ENCODE measurements at regions not wholly inside any gene's neighbourhood (a gene's known extent, or its start where the extent isn't known, plus 50 kb on each side); places are given as distances from the start of the nearest gene placed in this dataset.

GRCh38 chr10:63759335-63759734 lies 238.1 kb downstream of the REEP3 start:
- Mint-ChIP-seq H3K9me3 (no peaks in the 10 kb centered on the region), H3K27ac (no peak overlapping the region), H3K36me3 (no peaks in the 10 kb centered on the region)
- ATAC-seq (no peak), DNase-seq (ENCODE audit: low spot score in 2 of 2) (no peak)

GRCh38 chr10:63760034-63760707 lies 239.0 kb downstream of the REEP3 start:
- Mint-ChIP-seq H3K36me3 (no peaks in the 10 kb centered on the region), H3K9me3 (no peaks in the 10 kb centered on the region), H3K27ac (no peak overlapping the region)
- no peak for ATAC-seq
- no peak for DNase-seq (ENCODE audit: low spot score in 2 of 2)

GRCh38 chr10:63760708-63761047 lies 239.5 kb downstream of the REEP3 start:
- no peak for DNase-seq (ENCODE audit: low spot score in 2 of 2)
- no peak for ATAC-seq
- Mint-ChIP-seq H3K27ac (no peak overlapping the region), H3K36me3 (no peaks in the 10 kb centered on the region), H3K9me3 (no peaks in the 10 kb centered on the region)

- DNase-seq (ENCODE audit: low spot score in 2 of 2) (no peak), ATAC-seq (no peak)
- H3K36me3 Mint-ChIP-seq, result no peaks in the 10 kb centered on the region
- no peaks in the 10 kb centered on the region for H3K9me3 Mint-ChIP-seq
- H3K27ac Mint-ChIP-seq, result no peak overlapping the region
These were observed 240.0 kb downstream of the REEP3 start for GRCh38 chr10:63761243-63761642.

- ATAC-seq (no peak), DNase-seq (ENCODE audit: low spot score in 2 of 2) (no peak)
- no peaks in the 10 kb centered on the region for H3K36me3 Mint-ChIP-seq
- no peak overlapping the region for H3K27ac Mint-ChIP-seq
- H3K9me3 Mint-ChIP-seq, result no peaks in the 10 kb centered on the region
These were observed 242.5 kb downstream of the REEP3 start for GRCh38 chr10:63763744-63764143.

- ATAC-seq, result no peak
These were observed 243.9 kb downstream of the REEP3 start for GRCh38 chr10:63765126-63765525.

GRCh38 chr10:63766745-63767137 lies 245.5 kb downstream of the REEP3 start:
- no peaks in the 10 kb centered on the region for H3K9me3 Mint-ChIP-seq
- no peaks in the 10 kb centered on the region for H3K36me3 Mint-ChIP-seq
- ATAC-seq (no peak), DNase-seq (ENCODE audit: low spot score in 2 of 2) (no peak)
- H3K27ac Mint-ChIP-seq, result no peak overlapping the region

More at GRCh38 chr10:63765126-63765525, 243.9 kb downstream of the REEP3 start:
- Mint-ChIP-seq H3K27ac (no peak overlapping the region), H3K9me3 (no peaks in the 10 kb centered on the region), H3K36me3 (no peaks in the 10 kb centered on the region)
- DNase-seq (ENCODE audit: low spot score in 2 of 2), result no peak

GRCh38 chr10:63767138-63767801 lies 246.1 kb downstream of the REEP3 start:
- no peaks in the 10 kb centered on the region for H3K9me3 Mint-ChIP-seq
- H3K27ac Mint-ChIP-seq, result no peak overlapping the region
- ATAC-seq, result no peak
- no peak for DNase-seq (ENCODE audit: low spot score in 2 of 2)
- H3K36me3 Mint-ChIP-seq, result no peaks in the 10 kb centered on the region

GRCh38 chr10:63769367-63769766 lies 248.2 kb downstream of the REEP3 start:
- no peaks in the 10 kb centered on the region for H3K9me3 Mint-ChIP-seq
- no peaks in the 10 kb centered on the region for H3K36me3 Mint-ChIP-seq

GRCh38 chr10:63770523-63770922 lies 249.3 kb downstream of the REEP3 start:
- Mint-ChIP-seq H3K27ac (no peak overlapping the region), H3K9me3 (no peaks in the 10 kb centered on the region), H3K36me3 (no peaks in the 10 kb centered on the region)
- DNase-seq (ENCODE audit: low spot score in 2 of 2) (no peak), ATAC-seq (no peak)

More at GRCh38 chr10:63769367-63769766, 248.2 kb downstream of the REEP3 start:
- DNase-seq (ENCODE audit: low spot score in 2 of 2) (no peak), ATAC-seq (no peak)
- no peak overlapping the region for H3K27ac Mint-ChIP-seq

GRCh38 chr10:63772491-63772890 lies 251.3 kb downstream of the REEP3 start:
- no peak for ATAC-seq
- no peak for DNase-seq (ENCODE audit: low spot score in 2 of 2)
- Mint-ChIP-seq H3K36me3 (no peaks in the 10 kb centered on the region), H3K27ac (no peak overlapping the region), H3K9me3 (no peaks in the 10 kb centered on the region)

- ATAC-seq (no peak), DNase-seq (ENCODE audit: low spot score in 2 of 2) (no peak)
- H3K36me3 Mint-ChIP-seq, result no peaks in the 10 kb centered on the region
- H3K9me3 Mint-ChIP-seq, result no peaks in the 10 kb centered on the region
- H3K27ac Mint-ChIP-seq, result no peak overlapping the region
These were observed 251.9 kb downstream of the REEP3 start for GRCh38 chr10:63773106-63773505.

GRCh38 chr10:63773962-63774361 lies 252.8 kb downstream of the REEP3 start:
- Mint-ChIP-seq H3K9me3 (no peaks in the 10 kb centered on the region), H3K36me3 (no peaks in the 10 kb centered on the region), H3K27ac (no peak overlapping the region)
- ATAC-seq (no peak), DNase-seq (ENCODE audit: low spot score in 2 of 2) (no peak)

GRCh38 chr10:63780101-63780500 lies 258.9 kb downstream of the REEP3 start:
- Mint-ChIP-seq H3K27ac (no peak overlapping the region), H3K9me3 (no peaks in the 10 kb centered on the region), H3K36me3 (no peaks in the 10 kb centered on the region)
- DNase-seq (ENCODE audit: low spot score in 2 of 2), result no peak
- no peak for ATAC-seq

GRCh38 chr10:63781226-63781625 lies 260.0 kb downstream of the REEP3 start:
- ATAC-seq (no peak), DNase-seq (ENCODE audit: low spot score in 2 of 2) (no peak)
- Mint-ChIP-seq H3K36me3 (peaks cover 0 to 6% of the 10 kb centered on the region in 2 donors), H3K27ac (no peak overlapping the region), H3K9me3 (no peaks in the 10 kb centered on the region)

- Mint-ChIP-seq H3K27ac (no peak overlapping the region), H3K9me3 (no peaks in the 10 kb centered on the region), H3K36me3 (peaks cover 0 to 6% of the 10 kb centered on the region in 2 donors)
- ATAC-seq (no peak), DNase-seq (ENCODE audit: low spot score in 2 of 2) (no peak)
These were observed 262.7 kb downstream of the REEP3 start for GRCh38 chr10:63783882-63784281.

GRCh38 chr10:63788152-63788821 lies 267.1 kb downstream of the REEP3 start:
- H3K9me3 Mint-ChIP-seq, result no peaks in the 10 kb centered on the region
- H3K36me3 Mint-ChIP-seq, result peaks cover 0 to 6% of the 10 kb centered on the region in 2 donors
- ATAC-seq, result no peak
- no peak for DNase-seq (ENCODE audit: low spot score in 2 of 2)
- no peak overlapping the region for H3K27ac Mint-ChIP-seq
